Endothelial cell of umbilical vein (primary cell): ENCODE measurements at regions not wholly inside any gene's neighbourhood (a gene's known extent, or its start where the extent isn't known, plus 50 kb on each side); places are given as distances from the start of the nearest gene placed in this dataset.

Experiments
- BruUV-seq: library from RNA; stranded (reverse); fragments of 400-500 nt; replicated peaks from 2 replicates; lab custom pipeline; 2021; lab: Mats Ljungman, UMichigan
- CTCF ChIA-PET: fragments of 300-600, 350-600 bp; sonication (Branson Sonifier 250); formaldehyde crosslinking; loops from one replicate; lab custom pipeline; 2021; ENCODE audit warnings: antibody characterized with exemption, inconsistent platforms; lab: Charles Lee
- POLR2A ChIA-PET: fragments of 300-600, 350-600 bp; sonication (Branson Sonifier 250); formaldehyde crosslinking; loops from one replicate; lab custom pipeline; 2021; ENCODE audit warnings: antibody characterized with exemption, inconsistent platforms; lab: Charles Lee
- DNase-seq: peaks from one replicate; pipeline ENCODE4 v3.0.0-alpha.2; 2011; ENCODE audit warnings: low read depth, low spot score
- FAIRE-seq: peaks from 2 replicates; lab custom pipeline; 2011; peaks lifted over from hg19 to GRCh38; lab: Jason Lieb, UNC
- H2AFZ ChIP-seq: 2 replicates; pipeline ENCODE4 v1.6.0; 2012; ENCODE audit warnings: low read depth, low read length, control low read depth, inconsistent platforms
- H3K27ac ChIP-seq: 2 replicates; pipeline ENCODE4 v1.5.1; 2011; ENCODE audit warnings: low read depth, mild to moderate bottlenecking, control low read depth, low read length, moderate library complexity; ENCODE audit not compliant: insufficient read depth
- H3K27me3 ChIP-seq, 2 experiments: 2 replicates each; pipeline versions ENCODE4 v1.6.0 to v1.6.1; 2011; ENCODE audit warnings: low read length in 2 of 2, mixed read lengths in 1 of 2; ENCODE audit not compliant: control insufficient read depth in 2 of 2, insufficient read depth in 2 of 2
- H3K36me3 ChIP-seq, 2 experiments: 2 replicates in 1 of 2; 3 replicates in 1 of 2; pipeline ENCODE4 v1.5.1; 2011; ENCODE audit warnings: low read length in 2 of 2, mild to moderate bottlenecking in 1 of 2, moderate library complexity in 1 of 2; ENCODE audit not compliant: control insufficient read depth in 2 of 2, insufficient read depth in 2 of 2; ENCODE audit errors: extremely low read depth in 1 of 2
- H3K4me1 ChIP-seq: 3 replicates; pipeline ENCODE4 v1.5.1; 2011; ENCODE audit warnings: mild to moderate bottlenecking, low read length; ENCODE audit not compliant: control insufficient read depth, insufficient read depth; ENCODE audit errors: extremely low read depth
- H3K4me2 ChIP-seq: 2 replicates; pipeline ENCODE4 v1.6.1; 2011; ENCODE audit warnings: low read length, control low read depth, mixed read lengths; ENCODE audit not compliant: insufficient read depth
- H3K4me3 ChIP-seq, 3 experiments: fragments of 200-600 bp in 1 of 3; sonication (generic), shearing (Covaris generic) in 1 of 3; replicated peaks in 1 of 3; 2 replicates each; pipeline ENCODE4 v1.5.1; 2011 to 2016; ENCODE audit warnings: control low read depth in 3 of 3, low read length in 3 of 3, mild to moderate bottlenecking in 2 of 3, inconsistent platforms in 1 of 3, low read depth in 1 of 3, moderate library complexity in 1 of 3; ENCODE audit not compliant: insufficient read depth in 1 of 3
- H3K79me2 ChIP-seq: 2 replicates; pipeline ENCODE4 v1.6.0; 2012; ENCODE audit warnings: low read length, inconsistent platforms; ENCODE audit not compliant: control insufficient read depth, insufficient read depth
- H3K9ac ChIP-seq: replicated peaks from 2 replicates; pipeline ENCODE3; 2011; ENCODE audit warnings: low read length, control low read depth; ENCODE audit not compliant: insufficient read depth; ENCODE audit errors: extremely low read depth
- H3K9me1 ChIP-seq: replicated peaks from 3 replicates; pipeline ENCODE4 v1.6.0; 2011; ENCODE audit warnings: mild to moderate bottlenecking, low read length; ENCODE audit not compliant: control insufficient read depth, insufficient read depth; ENCODE audit errors: extremely low read depth
- H3K9me3 ChIP-seq: replicated peaks from 2 replicates; pipeline ENCODE4 v1.5.1; 2012; ENCODE audit warnings: low read length, inconsistent platforms; ENCODE audit not compliant: control insufficient read depth, insufficient read depth
- H4K20me1 ChIP-seq: replicated peaks from 2 replicates; pipeline ENCODE3; 2011; ENCODE audit warnings: mild to moderate bottlenecking, low read length; ENCODE audit not compliant: control insufficient read depth, insufficient read depth; ENCODE audit errors: extremely low read depth
- EZH2 ChIP-seq: IDR thresholded peaks from 2 replicates; pipeline ENCODE4 v1.6.1; 2012; ENCODE audit warnings: borderline replicate concordance, low read depth, mild to moderate bottlenecking, moderate library complexity, low read length, inconsistent platforms; ENCODE audit not compliant: severe bottlenecking
- GATA2 ChIP-seq: IDR thresholded peaks from 2 replicates; pipeline ENCODE4 v1.7.0; 2011; ENCODE audit warnings: low read depth, mild to moderate bottlenecking, moderate library complexity, mixed read lengths, low read length; ENCODE audit not compliant: insufficient read length, insufficient read depth
- JUN ChIP-seq: IDR thresholded peaks from 2 replicates; pipeline ENCODE4 v1.6.1; 2011; ENCODE audit warnings: borderline replicate concordance, low read depth; ENCODE audit not compliant: insufficient read length, insufficient read depth
- POLR2AphosphoS5 ChIP-seq: IDR thresholded peaks from 2 replicates; pipeline ENCODE4 v1.6.1; 2012; ENCODE audit warnings: low read depth, mild to moderate bottlenecking, control low read depth, low read length, moderate library complexity; ENCODE audit not compliant: insufficient read depth
- dilution Hi-C: fragments of 300-500 bp; cut with MboI; formaldehyde crosslinking; loops from one replicate; pipeline ENCODE4 v1.15.0; 2019; ENCODE audit warnings: low sequenced_read_pairs; ENCODE audit not compliant: extremely low pct_ligation_motif_present
- intact Hi-C: fragments of 100-400 bp; cut with micrococcal nuclease; formaldehyde crosslinking; loops from one replicate; pipeline ENCODE4 v1.10.0; 2022
- TF ChIP-seq, protein P1 (sequence below), 2 donors: IDR thresholded peaks; 1 replicate in 1 of 2; 2 replicates in 1 of 2; pipeline ENCODE4 v1.5.1; 2011; ENCODE audit warnings: low read length in 2 of 2, mild to moderate bottlenecking in 2 of 2, moderate library complexity in 2 of 2, control low read depth in 1 of 2, inconsistent platforms in 1 of 2, low read depth in 1 of 2; ENCODE audit not compliant: insufficient read depth in 1 of 2; ENCODE audit errors: extremely low read depth in 1 of 2
- TF ChIP-seq, protein P2 (sequence below): IDR thresholded peaks from 2 replicates; pipeline ENCODE4 v1.6.1; 2011; ENCODE audit not compliant: insufficient read depth, insufficient read length

DNA sequence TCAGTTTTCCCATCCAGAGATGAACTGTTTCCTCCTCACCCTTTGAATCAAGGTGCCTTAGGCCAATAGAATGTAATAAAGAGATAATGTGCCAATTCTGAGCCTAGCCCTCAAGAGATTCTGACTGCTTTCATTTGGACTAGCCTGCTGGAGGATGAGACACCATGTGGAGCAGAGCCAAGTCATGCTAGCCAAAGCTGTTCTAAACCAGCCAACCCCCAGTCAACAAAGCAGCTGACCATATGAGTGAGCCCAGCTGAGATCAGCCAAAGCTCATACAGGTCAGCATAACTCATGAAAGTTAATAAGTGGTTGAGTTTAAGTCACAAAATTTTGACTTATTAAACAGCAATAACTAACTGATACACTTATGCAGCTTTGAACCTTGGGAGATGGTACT lies 66.7 kb upstream of the DBX1 start:
- BruUV-seq: no TSS peak
- ChIA-PET POLR2A (no interaction called here), CTCF (no interaction called here)
- peaks cover 0 to 3% of the 10 kb centered on the region in 2 experiments for H3K27me3 ChIP-seq
- H3K27ac ChIP-seq: no peak overlapping the region
- H3K9ac ChIP-seq: no peak overlapping the region
- no peak overlapping the region for H3K4me3 ChIP-seq
- no peaks in the 10 kb centered on the region for H3K9me1 ChIP-seq
- DNase-seq: no peak
- no peaks in the 10 kb centered on the region for H3K4me1 ChIP-seq
- dilution Hi-C loops: no loop called here
- intact Hi-C loops: no loop called here
- no peak for TF ChIP-seq EZH2
- no peak for TF ChIP-seq JUN
- FAIRE-seq: no peak
- no peak overlapping the region for H2AFZ ChIP-seq
- H3K9me3 ChIP-seq: no peaks in the 10 kb centered on the region
- H4K20me1 ChIP-seq: no peaks in the 10 kb centered on the region
- H3K36me3 ChIP-seq: no peaks in the 10 kb centered on the region
- H3K79me2 ChIP-seq: no peaks in the 10 kb centered on the region
- no peak overlapping the region for H3K4me2 ChIP-seq

DNA sequence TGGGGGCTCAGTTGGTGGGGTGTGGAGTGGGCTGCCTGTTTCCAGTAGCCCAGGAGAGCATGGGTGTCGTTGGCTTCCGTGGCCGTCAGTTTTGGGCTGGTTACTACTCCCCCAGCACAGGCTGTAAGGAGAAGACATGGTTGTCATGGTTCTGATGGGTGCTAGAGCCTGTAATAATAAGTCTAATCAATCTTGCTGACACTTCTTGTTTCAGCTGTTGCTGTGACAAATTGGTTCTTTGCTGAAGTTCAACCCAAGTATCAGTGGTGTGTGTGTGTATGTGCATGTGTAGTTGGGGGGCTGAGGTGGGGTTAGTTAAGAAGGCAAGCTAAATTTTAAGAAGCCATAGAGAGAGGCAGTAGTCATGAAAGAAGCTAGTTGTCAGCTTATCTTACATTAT lies 61.3 kb upstream of the DBX1 start:
- no peaks in the 10 kb centered on the region for H4K20me1 ChIP-seq
- H3K9me1 ChIP-seq: no peaks in the 10 kb centered on the region
- intact Hi-C loops: no loop called here
- dilution Hi-C loops: no loop called here
- no peaks in the 10 kb centered on the region for H3K9me3 ChIP-seq
- H3K36me3 ChIP-seq: no peaks in the 10 kb centered on the region
- H3K4me2 ChIP-seq: no peak overlapping the region
- no peak for DNase-seq
- no peaks in the 10 kb centered on the region for H3K79me2 ChIP-seq
- CTCF ChIA-PET: no interaction called here
- no peak overlapping the region for H2AFZ ChIP-seq
- BruUV-seq: no TSS peak
- H3K4me1 ChIP-seq: no peaks in the 10 kb centered on the region
- peaks cover 2 to 3% of the 10 kb centered on the region in 2 experiments for H3K27me3 ChIP-seq
- no peak overlapping the region for H3K9ac ChIP-seq
- no peak for FAIRE-seq
- no peak overlapping the region for H3K4me3 ChIP-seq
- TF ChIP-seq EZH2: no peak
- TF ChIP-seq JUN: no peak
- TF ChIP-seq, protein P1, sequence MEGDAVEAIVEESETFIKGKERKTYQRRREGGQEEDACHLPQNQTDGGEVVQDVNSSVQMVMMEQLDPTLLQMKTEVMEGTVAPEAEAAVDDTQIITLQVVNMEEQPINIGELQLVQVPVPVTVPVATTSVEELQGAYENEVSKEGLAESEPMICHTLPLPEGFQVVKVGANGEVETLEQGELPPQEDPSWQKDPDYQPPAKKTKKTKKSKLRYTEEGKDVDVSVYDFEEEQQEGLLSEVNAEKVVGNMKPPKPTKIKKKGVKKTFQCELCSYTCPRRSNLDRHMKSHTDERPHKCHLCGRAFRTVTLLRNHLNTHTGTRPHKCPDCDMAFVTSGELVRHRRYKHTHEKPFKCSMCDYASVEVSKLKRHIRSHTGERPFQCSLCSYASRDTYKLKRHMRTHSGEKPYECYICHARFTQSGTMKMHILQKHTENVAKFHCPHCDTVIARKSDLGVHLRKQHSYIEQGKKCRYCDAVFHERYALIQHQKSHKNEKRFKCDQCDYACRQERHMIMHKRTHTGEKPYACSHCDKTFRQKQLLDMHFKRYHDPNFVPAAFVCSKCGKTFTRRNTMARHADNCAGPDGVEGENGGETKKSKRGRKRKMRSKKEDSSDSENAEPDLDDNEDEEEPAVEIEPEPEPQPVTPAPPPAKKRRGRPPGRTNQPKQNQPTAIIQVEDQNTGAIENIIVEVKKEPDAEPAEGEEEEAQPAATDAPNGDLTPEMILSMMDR (IDR thresholded peaks at IDR 0.05; ENCODE audit: extremely low read depth in 1 of 2, insufficient read depth in 1 of 2, low read depth in 1 of 2, low read length in 2 of 2): no peak
- no peak for TF ChIP-seq GATA2
- TF ChIP-seq, protein P2, sequence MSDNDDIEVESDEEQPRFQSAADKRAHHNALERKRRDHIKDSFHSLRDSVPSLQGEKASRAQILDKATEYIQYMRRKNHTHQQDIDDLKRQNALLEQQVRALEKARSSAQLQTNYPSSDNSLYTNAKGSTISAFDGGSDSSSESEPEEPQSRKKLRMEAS: no peak
- TF ChIP-seq POLR2AphosphoS5: no peak
- H3K27ac ChIP-seq: no peak overlapping the region
- POLR2A ChIA-PET: no interaction called here
